Kidney tubule cell (primary cell): ENCODE measurements at regions not wholly inside any gene's neighbourhood (a gene's known extent, or its start where the extent isn't known, plus 50 kb on each side); places are given as distances from the start of the nearest gene placed in this dataset.

ENCODE experiments used
- DNase-seq: peaks from one replicate; pipeline ENCODE4 v3.0.0-alpha.2; 2018; ENCODE audit warnings: low spot score

DNA sequence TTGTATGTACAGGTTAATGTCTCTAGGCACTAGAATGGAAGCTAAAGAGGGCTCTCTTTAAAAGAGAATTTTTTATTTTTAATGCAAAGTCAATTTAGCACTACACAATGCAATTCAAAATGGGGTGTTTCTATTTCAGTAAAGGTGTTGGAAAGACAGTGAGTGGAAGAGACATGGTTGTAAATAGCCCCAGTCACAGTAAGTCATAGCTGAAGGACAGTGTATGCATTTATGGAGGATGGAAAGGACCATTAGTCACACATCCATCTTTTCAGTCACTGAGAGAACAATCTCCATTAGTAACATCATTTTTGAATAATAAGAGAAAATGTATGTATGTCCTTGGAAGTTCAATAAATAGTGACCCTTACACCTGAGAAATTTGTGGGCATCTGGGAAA is 148.0 kb downstream of the PDHA2 start:
- DNase-seq: no peak

- DNase-seq: no peak
Observed at GRCh38 chr4:95998311-95998710, 158.4 kb downstream of the PDHA2 start.

DNA sequence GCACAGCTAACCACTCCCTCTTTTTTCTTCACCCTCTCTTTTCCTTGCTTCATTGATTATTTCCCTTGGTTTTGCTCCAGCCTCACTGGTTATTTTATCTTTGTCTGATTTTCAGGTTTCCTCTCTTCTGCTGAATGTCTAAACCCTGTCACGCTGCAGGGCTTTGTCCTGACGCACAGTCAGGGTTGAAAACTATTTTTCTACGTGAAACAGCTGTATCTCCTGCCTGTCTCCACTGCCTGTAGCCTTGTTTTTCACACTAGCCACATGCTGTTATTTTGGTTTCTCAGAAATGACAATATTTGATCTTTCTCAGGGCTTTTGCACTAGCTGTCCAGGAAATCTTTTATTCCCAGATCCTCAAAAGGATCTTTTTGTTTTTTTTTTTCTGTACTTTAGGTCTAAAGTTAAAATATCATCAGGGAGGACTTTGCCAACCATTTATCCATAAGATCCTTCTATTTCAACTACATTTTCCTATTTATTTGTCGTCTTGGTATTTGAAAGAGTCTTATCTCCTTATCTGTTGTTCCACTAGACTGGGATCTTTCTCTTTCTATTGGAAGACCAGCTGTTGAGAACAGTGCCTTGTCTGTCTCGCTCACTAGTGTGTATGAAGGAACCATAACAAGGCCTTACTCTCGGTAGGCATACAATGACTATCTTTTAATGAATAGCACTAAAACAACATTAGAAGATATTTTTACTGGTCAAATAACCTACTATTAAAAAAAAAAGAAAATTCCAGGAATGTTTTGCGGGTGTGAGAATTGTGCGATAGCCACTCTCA is 164.3 kb downstream of the PDHA2 start:
- no peak for DNase-seq

DNA sequence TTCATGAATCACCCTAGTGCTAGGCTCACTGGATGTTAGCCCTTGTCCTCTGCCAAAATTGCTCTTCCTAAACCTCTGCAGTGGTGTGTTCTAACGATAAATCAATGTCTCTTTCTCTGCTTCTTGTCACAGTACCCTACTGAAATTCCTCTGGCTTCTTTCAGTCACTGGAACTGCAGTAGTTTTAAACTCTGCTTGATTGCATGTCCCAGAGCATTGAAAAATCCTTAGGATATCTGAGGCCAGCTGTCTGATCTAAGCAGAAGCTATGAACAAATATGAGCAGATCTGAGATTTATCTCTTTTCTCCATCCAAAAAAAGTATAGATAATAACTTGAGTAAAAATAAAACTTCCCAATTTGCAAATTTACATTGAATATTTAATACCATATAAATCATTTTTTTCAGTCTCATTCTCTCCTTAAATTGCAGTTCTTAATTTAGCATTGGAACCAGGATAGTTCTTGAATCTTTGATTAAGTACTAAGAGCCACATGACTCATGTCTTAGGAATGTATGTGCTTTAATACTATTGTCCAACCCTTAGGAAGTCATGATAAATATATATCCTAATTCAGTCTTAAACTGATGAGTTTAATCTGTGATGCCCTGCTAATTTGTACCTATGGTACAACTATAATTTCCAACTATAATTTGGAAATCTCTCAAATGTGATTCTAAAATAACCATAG is 169.7 kb downstream of the PDHA2 start:
- peak; percentile 16 for DNase-seq

DNA sequence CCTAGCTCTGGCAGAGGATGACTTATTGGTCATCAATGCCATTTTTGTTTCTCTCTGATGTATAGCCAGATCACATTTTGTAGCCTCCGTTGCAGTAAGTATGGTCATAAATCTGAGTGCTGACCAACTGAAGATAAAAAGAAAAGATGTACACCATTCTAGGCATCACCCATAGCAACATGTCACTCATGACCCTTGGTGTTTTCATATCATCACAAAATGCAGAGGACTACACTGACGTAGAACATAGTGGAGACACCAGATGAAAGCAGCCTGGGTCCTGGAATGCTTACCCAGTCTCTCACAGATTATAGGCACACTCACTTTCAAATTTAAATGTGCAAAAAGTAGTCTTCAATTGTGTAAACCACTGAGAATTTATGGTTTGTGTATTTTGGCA is 172.8 kb downstream of the PDHA2 start:
- DNase-seq: no peak

DNA sequence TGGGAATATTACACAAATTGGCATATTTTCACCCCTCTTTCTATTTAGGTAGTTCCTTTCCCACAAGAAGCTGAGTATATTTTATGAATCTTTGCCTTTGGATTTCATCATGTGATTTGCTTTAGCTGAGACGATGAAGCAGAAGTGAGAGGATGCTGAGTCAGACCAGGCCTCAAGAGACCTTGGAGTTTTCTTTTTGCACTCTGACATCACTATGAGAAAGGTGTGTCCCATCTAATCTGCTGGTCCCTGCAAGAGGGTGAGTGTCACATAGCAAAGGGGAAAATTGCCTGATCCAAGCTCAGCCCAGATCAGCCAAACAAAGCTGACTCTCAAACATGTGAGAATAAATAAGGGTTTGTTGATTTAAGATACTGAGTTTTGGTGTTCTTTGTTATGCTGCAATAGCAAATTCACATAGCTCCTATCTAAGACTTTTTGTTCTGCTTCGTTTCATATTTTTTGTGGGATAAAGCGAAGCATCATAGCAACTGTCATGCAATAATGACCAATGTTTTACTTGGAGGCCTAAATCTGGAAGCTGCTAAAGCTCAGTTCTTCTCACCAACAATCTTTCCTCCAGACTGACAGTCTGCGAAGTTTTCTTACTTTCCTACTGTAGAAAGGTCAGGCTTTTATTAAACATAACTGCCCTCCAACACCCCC is 176.9 kb downstream of the PDHA2 start:
- DNase-seq: peak; percentile 35

- no peak for DNase-seq
Observed at GRCh38 chr4:96025011-96025410, 185.1 kb downstream of the PDHA2 start.

DNA sequence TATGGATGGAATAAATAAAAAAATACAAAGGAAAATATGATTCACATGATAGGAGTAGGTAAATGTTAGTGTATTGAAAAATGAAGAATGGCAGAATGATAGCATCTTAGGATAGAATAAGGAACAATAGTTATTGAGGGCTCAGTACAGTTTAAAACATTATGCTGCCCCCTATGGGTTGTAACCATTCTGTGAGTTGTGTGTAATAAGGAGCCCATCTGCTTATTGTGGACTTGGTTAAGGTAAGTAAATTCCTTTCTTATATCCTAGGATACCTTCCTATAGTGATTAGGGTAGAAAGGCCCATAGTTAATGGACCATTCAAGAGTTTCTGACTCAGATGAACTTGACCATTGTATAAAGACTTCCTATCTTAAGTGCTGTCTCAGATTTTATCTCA is 195.8 kb downstream of the PDHA2 start:
- DNase-seq: peak; percentile 25

DNA sequence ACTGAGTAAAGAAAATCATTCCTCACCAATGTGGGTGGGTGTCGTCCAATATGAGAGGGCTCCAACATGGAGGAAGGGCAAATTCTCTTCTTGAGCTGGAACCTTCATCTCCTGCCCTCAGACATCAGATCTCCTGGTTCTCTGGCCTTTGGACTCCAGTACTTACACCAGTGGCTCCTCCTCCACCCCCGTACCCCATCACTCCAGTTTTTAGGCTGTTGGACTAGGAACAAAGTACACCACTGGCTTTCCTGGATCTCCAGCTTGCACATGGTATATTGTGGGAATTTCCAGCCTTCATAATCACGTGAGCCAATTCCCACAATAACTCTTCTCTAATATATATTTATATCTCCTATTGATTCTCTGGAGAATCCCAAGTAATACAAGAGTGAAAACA is 196.9 kb downstream of the PDHA2 start:
- no peak for DNase-seq

DNA sequence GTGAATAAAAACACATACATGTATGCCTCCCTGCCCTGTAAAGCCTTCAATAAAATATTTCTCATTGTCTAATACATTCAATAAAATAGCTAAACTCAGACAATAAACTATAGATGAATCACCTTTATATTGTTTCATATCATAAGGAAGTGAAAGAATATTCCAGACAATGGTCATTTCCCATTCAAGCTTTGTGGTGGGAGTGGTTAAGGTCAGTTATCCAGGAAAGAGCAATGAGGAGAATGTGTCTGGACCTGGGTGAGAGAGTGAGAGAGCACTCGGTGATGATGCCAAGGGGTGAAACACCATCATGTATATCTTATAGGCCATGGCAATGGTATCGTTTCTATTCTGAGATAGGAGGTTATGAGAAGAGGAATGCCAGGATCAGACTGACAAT is 197.8 kb downstream of the PDHA2 start:
- DNase-seq: no peak

DNA sequence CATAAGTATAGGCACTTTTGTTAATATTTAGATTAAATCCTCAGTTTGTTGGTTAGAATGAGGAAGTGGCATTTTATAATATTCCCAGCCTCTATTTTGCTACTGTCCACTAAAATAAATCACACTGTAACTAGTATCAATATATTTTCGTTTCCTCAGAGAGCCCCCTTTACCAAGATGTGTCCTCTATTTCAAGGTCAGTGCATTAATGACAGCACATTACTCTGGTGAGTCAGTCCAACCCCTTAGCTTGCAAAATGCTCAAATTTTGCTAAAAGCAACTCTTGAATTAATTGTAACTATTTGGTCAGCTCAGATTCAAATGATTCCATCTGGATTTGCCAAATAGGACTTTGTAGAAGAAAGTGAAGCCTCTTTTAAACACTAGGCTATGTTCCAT is 199.3 kb downstream of the PDHA2 start:
- no peak for DNase-seq

GRCh38 chr4:96039803-96040436 is 200.0 kb downstream of the PDHA2 start:
- DNase-seq: no peak

DNA sequence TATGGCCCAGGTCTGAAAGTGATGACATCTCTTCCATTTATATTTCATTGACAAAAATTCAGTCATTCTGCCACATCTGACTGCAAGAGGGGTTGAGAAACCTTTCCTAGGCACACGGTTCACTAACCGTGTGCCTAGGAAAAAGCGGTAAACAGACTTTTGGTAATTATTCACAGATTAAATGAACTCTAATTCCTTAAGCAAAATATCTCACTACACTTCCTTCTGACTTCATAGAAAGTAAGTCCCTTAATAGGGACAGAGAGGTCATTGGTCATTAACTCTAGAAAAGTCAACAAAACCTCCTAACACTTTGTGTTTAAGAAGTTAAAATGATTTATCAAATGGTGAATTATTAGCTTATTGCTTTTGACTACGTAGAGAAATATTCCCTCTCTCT is 205.1 kb downstream of the PDHA2 start:
- peak; percentile 13 for DNase-seq

- no peak for DNase-seq
Observed at GRCh38 chr4:96052827-96053226, 212.9 kb downstream of the PDHA2 start.

GRCh38 chr4:96056346-96056934 is 216.5 kb downstream of the PDHA2 start:
- DNase-seq: no peak

DNA sequence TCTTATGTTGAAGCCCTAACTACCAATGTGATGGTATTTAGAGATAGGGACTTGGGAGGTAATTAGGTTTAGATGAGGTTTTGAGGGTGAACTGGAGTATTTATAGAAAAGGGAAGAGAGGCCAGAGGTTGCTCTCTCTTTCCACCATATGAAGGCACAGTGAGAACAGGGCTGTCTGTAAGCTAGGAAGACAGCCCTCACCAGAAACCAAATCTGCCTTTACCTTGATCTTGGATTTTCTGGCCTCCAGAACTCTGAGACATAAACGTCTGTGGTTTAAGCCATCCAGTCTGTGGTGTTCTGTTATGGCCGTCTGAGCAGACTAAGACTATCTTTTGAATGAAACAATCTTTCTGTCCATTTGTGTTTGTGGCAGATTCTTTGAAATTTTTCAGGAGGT is 223.7 kb downstream of the PDHA2 start:
- DNase-seq: no peak

DNA sequence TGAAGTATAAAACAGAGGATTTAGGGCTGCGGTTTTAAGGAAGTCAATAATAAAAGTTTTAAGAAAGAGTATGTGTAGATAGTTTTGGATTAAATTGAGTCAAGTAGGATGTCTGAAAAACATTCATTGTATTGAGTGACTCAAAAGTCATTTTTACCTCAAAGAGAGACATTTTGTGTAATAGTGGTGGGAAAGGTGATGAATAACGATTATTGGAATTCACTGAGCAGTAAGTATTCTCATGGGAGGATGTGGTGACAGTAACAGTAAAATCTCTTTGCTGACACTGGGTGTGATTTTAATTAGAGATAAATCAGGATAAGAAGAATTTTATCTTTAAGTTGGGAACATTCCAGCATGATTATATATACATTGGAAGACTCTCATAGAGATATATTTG is 233.6 kb downstream of the PDHA2 start:
- no peak for DNase-seq

DNA sequence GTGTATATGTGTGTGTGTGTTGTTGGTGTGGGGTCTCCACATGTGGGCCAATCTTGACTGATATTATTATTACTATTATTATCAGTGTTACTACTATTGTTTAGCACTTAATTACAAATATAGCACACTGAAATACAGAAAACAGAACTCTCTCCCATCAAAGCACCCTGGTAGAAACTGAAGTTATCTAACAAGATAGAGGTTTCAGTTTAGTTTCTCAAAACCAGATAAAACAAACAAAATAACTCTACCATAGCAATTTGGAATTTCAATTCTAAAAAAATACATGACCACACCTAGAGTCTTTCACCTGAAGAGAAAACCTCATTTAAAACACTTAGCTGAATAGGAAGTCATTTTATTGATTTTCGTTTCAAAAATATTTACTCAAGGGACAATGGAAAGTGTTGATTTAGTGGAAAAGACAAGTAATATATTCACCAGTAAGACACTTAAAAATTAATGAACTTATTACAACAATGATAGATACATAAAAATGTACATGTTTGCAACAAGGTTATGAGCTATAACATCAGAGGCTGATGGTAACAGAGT is 252.3 kb downstream of the PDHA2 start:
- no peak for DNase-seq

GRCh38 chr4:96093057-96093456 is 253.2 kb downstream of the PDHA2 start:
- DNase-seq: no peak

- no peak for DNase-seq
Observed at GRCh38 chr4:96093563-96093962, 253.7 kb downstream of the PDHA2 start.

DNA sequence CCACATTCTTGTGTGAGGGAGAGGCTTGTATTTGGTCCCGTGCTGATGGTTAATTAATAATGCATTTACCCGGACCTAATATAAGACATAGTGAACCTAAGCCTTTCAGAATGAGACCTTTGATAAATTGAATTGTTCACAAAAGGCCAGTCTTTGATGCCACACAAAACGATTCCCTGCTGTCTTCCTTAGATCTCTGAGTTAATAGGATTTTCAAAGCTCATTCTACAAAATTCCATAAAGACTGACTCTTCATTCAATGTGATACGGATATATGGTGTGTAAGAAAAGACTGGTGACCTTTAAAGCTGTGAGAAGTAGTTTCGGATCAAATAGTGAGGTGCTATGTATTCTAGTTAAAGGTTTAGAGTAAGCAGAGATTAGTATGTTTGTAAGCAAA is 254.3 kb downstream of the PDHA2 start:
- DNase-seq: no peak

DNA sequence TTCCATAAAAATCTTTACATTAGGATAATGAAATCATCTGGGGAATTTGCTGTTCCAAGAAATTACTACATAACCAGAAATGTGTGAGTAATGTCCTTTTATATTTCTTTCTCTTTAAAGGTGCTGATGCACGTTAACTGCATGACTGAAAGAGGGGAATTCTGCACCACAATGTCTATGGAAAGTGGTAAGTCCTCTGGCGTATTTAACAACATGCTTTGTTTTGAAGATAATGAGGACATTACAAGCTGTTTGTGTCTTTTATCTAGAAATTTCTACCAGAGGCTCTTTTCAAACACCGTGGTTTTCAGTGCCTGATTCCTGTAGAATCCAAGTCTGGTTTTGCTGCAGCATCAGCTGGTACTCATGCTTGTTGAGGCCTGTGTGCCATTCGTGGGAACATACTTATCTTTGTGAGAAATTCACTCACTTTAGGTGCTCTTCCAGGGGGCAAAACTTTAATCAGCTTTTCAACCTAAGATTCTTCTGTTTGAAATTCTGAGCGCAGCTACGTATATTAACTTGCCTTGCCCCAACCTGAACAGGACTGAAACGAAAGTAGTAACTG is 257.2 kb downstream of the PDHA2 start:
- DNase-seq: peak; percentile 26
